HL-60 (cell line): ENCODE measurements at regions not wholly inside any gene's neighbourhood (a gene's known extent, or its start where the extent isn't known, plus 50 kb on each side); places are given as distances from the start of the nearest gene placed in this dataset.

Experiments used
- CTCF ChIP-seq: IDR thresholded peaks from one replicate; pipeline ENCODE4 v1.5.1; 2011; ENCODE audit warnings: low read length, control low read depth, inconsistent platforms; ENCODE audit not compliant: insufficient read depth
- GABPA ChIP-seq: IDR thresholded peaks from 2 replicates; pipeline ENCODE4 v1.6.1; 2012; ENCODE audit warnings: low read depth
- SPI1 ChIP-seq: IDR thresholded peaks from 2 replicates; pipeline ENCODE4 v1.6.1; 2012; ENCODE audit warnings: low read depth, mild to moderate bottlenecking, borderline replicate concordance
- TF ChIP-seq, protein P1 (sequence below): IDR thresholded peaks from 2 replicates; pipeline ENCODE4 v1.6.1; 2012; ENCODE audit warnings: low read depth; ENCODE audit not compliant: insufficient replicate concordance

DNA sequence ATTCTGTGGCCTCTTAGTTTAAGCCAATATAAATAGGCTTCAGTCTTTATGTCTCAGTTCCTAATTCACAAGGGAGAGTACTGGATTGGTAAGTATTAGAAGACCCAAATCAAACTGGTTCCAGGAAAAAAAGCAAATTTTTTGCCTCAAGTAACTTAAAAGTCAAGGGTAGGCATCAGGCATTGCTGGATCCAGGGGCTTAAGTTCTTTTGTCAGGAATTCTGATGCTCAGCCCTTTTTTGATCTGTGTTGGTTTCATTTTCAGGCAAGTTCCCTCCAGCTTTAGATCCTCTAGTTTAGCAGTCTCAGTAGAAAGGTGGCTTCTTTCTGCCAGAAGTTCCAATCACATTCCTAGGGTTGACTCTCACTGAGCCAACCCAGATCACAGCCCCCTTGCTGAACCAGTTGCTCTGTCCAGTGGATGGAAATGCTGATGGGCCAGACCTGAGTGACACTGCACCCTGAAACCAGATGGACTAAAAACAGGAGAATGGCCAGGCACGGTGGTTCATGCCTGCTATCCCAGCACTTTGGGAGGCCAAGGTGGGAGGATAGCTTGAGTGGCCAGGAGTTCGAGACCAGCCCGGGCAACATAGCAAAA, 253.5 kb downstream of the SHQ1 start:
- TF ChIP-seq CTCF (no peak), SPI1 (no peak), GABPA (no peak)
- TF ChIP-seq, protein P1, sequence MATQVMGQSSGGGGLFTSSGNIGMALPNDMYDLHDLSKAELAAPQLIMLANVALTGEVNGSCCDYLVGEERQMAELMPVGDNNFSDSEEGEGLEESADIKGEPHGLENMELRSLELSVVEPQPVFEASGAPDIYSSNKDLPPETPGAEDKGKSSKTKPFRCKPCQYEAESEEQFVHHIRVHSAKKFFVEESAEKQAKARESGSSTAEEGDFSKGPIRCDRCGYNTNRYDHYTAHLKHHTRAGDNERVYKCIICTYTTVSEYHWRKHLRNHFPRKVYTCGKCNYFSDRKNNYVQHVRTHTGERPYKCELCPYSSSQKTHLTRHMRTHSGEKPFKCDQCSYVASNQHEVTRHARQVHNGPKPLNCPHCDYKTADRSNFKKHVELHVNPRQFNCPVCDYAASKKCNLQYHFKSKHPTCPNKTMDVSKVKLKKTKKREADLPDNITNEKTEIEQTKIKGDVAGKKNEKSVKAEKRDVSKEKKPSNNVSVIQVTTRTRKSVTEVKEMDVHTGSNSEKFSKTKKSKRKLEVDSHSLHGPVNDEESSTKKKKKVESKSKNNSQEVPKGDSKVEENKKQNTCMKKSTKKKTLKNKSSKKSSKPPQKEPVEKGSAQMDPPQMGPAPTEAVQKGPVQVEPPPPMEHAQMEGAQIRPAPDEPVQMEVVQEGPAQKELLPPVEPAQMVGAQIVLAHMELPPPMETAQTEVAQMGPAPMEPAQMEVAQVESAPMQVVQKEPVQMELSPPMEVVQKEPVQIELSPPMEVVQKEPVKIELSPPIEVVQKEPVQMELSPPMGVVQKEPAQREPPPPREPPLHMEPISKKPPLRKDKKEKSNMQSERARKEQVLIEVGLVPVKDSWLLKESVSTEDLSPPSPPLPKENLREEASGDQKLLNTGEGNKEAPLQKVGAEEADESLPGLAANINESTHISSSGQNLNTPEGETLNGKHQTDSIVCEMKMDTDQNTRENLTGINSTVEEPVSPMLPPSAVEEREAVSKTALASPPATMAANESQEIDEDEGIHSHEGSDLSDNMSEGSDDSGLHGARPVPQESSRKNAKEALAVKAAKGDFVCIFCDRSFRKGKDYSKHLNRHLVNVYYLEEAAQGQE = no peak
